ENCODE measurements at regions not wholly inside any gene's neighbourhood (a gene's known extent, or its start where the extent isn't known, plus 50 kb on each side); places are given as distances from the start of the nearest gene placed in this dataset.

- no peak for TF ChIP-seq CTCF (IDR thresholded peaks at IDR 0.05)
- no peak for TF ChIP-seq POLR2A (IDR thresholded peaks at IDR 0.05)
These were observed 188.0 kb upstream of the NAMPT start for GRCh38 chr7:106472741-106473140.

All from Peyer's patch (tissue), 4 donors.